Endothelial cell (in vitro differentiated cells): ENCODE measurements at regions not wholly inside any gene's neighbourhood (a gene's known extent, or its start where the extent isn't known, plus 50 kb on each side); places are given as distances from the start of the nearest gene placed in this dataset.
"Not testable (repeated sequence)": the region's sequence is repeated elsewhere in the genome, so short reads cannot be mapped to it uniquely, and the experiment has no call there.

Experiments
- DNase-seq: peaks from one replicate; pipeline ENCODE4 v3.0.0; 2021; ENCODE audit warnings: low spot score
- H3K27ac Mint-ChIP-seq: one replicate; pipeline ENCODE4 v1.8.0; 2021; ENCODE audit warnings: mixed read lengths, inconsistent platforms; ENCODE audit not compliant: unreplicated experiment
- H3K27me3 Mint-ChIP-seq: one replicate; pipeline ENCODE4 v1.8.0; 2021; ENCODE audit warnings: mild to moderate bottlenecking, moderate library complexity, mixed read lengths, inconsistent platforms; ENCODE audit not compliant: unreplicated experiment
- H3K36me3 Mint-ChIP-seq: one replicate; pipeline ENCODE4 v1.8.0; 2021; ENCODE audit warnings: mild to moderate bottlenecking, low read depth, mixed read lengths, inconsistent platforms; ENCODE audit not compliant: unreplicated experiment
- H3K4me1 Mint-ChIP-seq: one replicate; pipeline ENCODE4 v1.8.0; 2021; ENCODE audit warnings: mild to moderate bottlenecking, mixed read lengths, inconsistent platforms; ENCODE audit not compliant: unreplicated experiment
- H3K4me3 Mint-ChIP-seq: one replicate; pipeline ENCODE4 v1.8.0; 2021; ENCODE audit warnings: mild to moderate bottlenecking, mixed read lengths, inconsistent platforms; ENCODE audit not compliant: unreplicated experiment
- H3K9me3 Mint-ChIP-seq: one replicate; pipeline ENCODE4 v1.8.0; 2021; ENCODE audit warnings: mixed read lengths, inconsistent platforms; ENCODE audit not compliant: unreplicated experiment
- CTCF ChIP-seq: fragments of 200-600 bp; sonication (generic); IDR thresholded peaks from one replicate; pipeline ENCODE4 v1.5.0; 2021; ENCODE audit warnings: antibody characterized with exemption; ENCODE audit not compliant: unreplicated experiment

- not testable (repeated sequence) for H3K27me3 Mint-ChIP-seq, H3K36me3 Mint-ChIP-seq, H3K9me3 Mint-ChIP-seq, H3K4me3 Mint-ChIP-seq, H3K4me1 Mint-ChIP-seq, DNase-seq
- H3K27ac Mint-ChIP-seq: peak overlapping the region; percentile 82
Measured at GRCh38 chr15:22710831-22711341, 75.6 kb upstream of the NIPA1 start.

- H3K9me3 Mint-ChIP-seq, H3K36me3 Mint-ChIP-seq, H3K4me1 Mint-ChIP-seq, H3K27me3 Mint-ChIP-seq, DNase-seq, H3K27ac Mint-ChIP-seq: not testable (repeated sequence)
- peak overlapping the region; percentile 62 for H3K4me3 Mint-ChIP-seq
Measured at GRCh38 chr15:22713933-22714332, 72.5 kb upstream of the NIPA1 start.

GRCh38 chr15:22714358-22715132 is 71.9 kb upstream of the NIPA1 start:
- H3K27me3 Mint-ChIP-seq, H3K27ac Mint-ChIP-seq, H3K9me3 Mint-ChIP-seq, H3K4me1 Mint-ChIP-seq, DNase-seq, H3K36me3 Mint-ChIP-seq: not testable (repeated sequence)
- peak overlapping the region; percentile 62 for H3K4me3 Mint-ChIP-seq

GRCh38 chr15:22715133-22715845 is 71.2 kb upstream of the NIPA1 start:
- H3K4me3 Mint-ChIP-seq: peak overlapping the region; percentile 62
- H3K9me3 Mint-ChIP-seq, H3K27me3 Mint-ChIP-seq, DNase-seq, H3K27ac Mint-ChIP-seq, H3K4me1 Mint-ChIP-seq, H3K36me3 Mint-ChIP-seq: not testable (repeated sequence)

GRCh38 chr15:22719980-22720379 is 66.5 kb upstream of the NIPA1 start:
- H3K27ac Mint-ChIP-seq, H3K27me3 Mint-ChIP-seq, H3K4me3 Mint-ChIP-seq, H3K36me3 Mint-ChIP-seq, H3K4me1 Mint-ChIP-seq, H3K9me3 Mint-ChIP-seq: not testable (repeated sequence)
- peak; percentile 34 for TF ChIP-seq CTCF
- peak; percentile 21 for DNase-seq

- not testable (repeated sequence) for H3K27me3 Mint-ChIP-seq, H3K4me1 Mint-ChIP-seq, H3K27ac Mint-ChIP-seq, H3K9me3 Mint-ChIP-seq, H3K36me3 Mint-ChIP-seq, DNase-seq, H3K4me3 Mint-ChIP-seq
Measured at GRCh38 chr15:22726104-22726503, 60.3 kb upstream of the NIPA1 start.

GRCh38 chr15:22735067-22735466 is 51.4 kb upstream of the NIPA1 start:
- not testable (repeated sequence) for DNase-seq, H3K9me3 Mint-ChIP-seq, H3K4me3 Mint-ChIP-seq, H3K36me3 Mint-ChIP-seq, H3K27me3 Mint-ChIP-seq, H3K27ac Mint-ChIP-seq
- peaks cover 10% of the 10 kb centered on the region for H3K4me1 Mint-ChIP-seq

- Mint-ChIP-seq H3K36me3 (no peaks in the 10 kb centered on the region), H3K4me3 (no peak overlapping the region), H3K4me1 (peaks cover 14% of the 10 kb centered on the region), H3K9me3 (no peaks in the 10 kb centered on the region), H3K27ac (no peak overlapping the region), H3K27me3 (no peaks in the 10 kb centered on the region)
- DNase-seq: no peak
- TF ChIP-seq CTCF: no peak
Measured at GRCh38 chr15:22735781-22736180, 50.7 kb upstream of the NIPA1 start.

GRCh38 chr15:22736200-22736599 is 50.2 kb upstream of the NIPA1 start:
- Mint-ChIP-seq H3K4me1 (peaks cover 14% of the 10 kb centered on the region), H3K27ac (peak overlapping the region; percentile 11)
- not testable (repeated sequence) for H3K27me3 Mint-ChIP-seq, DNase-seq, H3K9me3 Mint-ChIP-seq, H3K36me3 Mint-ChIP-seq, H3K4me3 Mint-ChIP-seq
